Liver (tissue), 3 donors: ENCODE measurements at regions not wholly inside any gene's neighbourhood (a gene's known extent, or its start where the extent isn't known, plus 50 kb on each side); places are given as distances from the start of the nearest gene placed in this dataset.

Experiments
- GABPA ChIP-seq, 2 donors: IDR thresholded peaks in 1 of 2; conservative IDR thresholded peaks in 1 of 2; 2 replicates each; pipeline ENCODE4 v1.6.1; 2016; ENCODE audit warnings: antibody characterized with exemption in 2 of 2, mild to moderate bottlenecking in 1 of 2, moderate library complexity in 1 of 2
- JUND ChIP-seq, 2 donors: IDR thresholded peaks; 2 replicates each; pipeline ENCODE4 v1.6.1; 2016; ENCODE audit warnings: antibody characterized with exemption in 2 of 2
- SP1 ChIP-seq: IDR thresholded peaks from 2 replicates; pipeline ENCODE4 v1.6.1; 2018; ENCODE audit warnings: antibody characterized with exemption, mild to moderate bottlenecking
- TAF1 ChIP-seq: conservative IDR thresholded peaks from 2 replicates; pipeline ENCODE4 v1.6.1; 2016; ENCODE audit warnings: antibody characterized with exemption, mild to moderate bottlenecking
- YY1 ChIP-seq: IDR thresholded peaks from 2 replicates; pipeline ENCODE4 v1.6.1; 2016; ENCODE audit warnings: antibody characterized with exemption, mild to moderate bottlenecking
- TF ChIP-seq, protein P1 (sequence below): IDR thresholded peaks from 2 replicates; pipeline ENCODE4 v1.6.1; 2016; ENCODE audit warnings: antibody characterized with exemption
- TF ChIP-seq, protein P2 (sequence below): fragments of 150-350 bp; IDR thresholded peaks from 2 replicates; pipeline ENCODE4 v1.5.1; 2017; ENCODE audit warnings: improper control_type of control experiment, low read depth, low read length; ENCODE audit not compliant: missing input control
- donor health status: healthy.
- donor health status: healthy.

DNA sequence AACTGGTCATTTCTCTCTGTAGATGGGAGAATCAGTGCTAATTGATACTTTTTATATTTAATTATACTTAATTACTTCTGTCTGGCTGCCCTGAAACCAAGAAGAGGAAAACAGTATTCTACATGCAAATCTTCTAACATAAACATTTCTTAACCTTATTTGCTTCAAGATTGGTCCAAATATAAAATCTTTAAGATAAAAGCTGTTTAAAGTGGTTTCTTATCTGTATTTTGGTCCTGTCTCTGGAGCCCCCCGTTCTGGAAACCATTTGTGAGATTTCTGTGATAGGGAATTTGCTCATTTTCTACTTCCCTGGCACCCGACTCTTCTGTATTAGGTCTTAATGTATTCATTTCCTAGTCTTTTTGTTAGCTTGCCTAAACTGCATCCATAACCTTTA is 168.6 kb downstream of the RNF144B start:
- TF ChIP-seq, protein P1, sequence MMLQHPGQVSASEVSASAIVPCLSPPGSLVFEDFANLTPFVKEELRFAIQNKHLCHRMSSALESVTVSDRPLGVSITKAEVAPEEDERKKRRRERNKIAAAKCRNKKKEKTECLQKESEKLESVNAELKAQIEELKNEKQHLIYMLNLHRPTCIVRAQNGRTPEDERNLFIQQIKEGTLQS: no peak
- no peak for TF ChIP-seq TAF1
- TF ChIP-seq, protein P2, sequence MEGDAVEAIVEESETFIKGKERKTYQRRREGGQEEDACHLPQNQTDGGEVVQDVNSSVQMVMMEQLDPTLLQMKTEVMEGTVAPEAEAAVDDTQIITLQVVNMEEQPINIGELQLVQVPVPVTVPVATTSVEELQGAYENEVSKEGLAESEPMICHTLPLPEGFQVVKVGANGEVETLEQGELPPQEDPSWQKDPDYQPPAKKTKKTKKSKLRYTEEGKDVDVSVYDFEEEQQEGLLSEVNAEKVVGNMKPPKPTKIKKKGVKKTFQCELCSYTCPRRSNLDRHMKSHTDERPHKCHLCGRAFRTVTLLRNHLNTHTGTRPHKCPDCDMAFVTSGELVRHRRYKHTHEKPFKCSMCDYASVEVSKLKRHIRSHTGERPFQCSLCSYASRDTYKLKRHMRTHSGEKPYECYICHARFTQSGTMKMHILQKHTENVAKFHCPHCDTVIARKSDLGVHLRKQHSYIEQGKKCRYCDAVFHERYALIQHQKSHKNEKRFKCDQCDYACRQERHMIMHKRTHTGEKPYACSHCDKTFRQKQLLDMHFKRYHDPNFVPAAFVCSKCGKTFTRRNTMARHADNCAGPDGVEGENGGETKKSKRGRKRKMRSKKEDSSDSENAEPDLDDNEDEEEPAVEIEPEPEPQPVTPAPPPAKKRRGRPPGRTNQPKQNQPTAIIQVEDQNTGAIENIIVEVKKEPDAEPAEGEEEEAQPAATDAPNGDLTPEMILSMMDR: no peak
- no peak for TF ChIP-seq JUND (IDR thresholded peaks at IDR 0.05)
- no peak for TF ChIP-seq YY1
- no peak for TF ChIP-seq GABPA (IDR thresholded peaks at IDR 0.05 in 1 of 2, conservative IDR thresholded peaks at IDR 0.05 in 1 of 2)
- TF ChIP-seq SP1: no peak
